Cerebellar cortex (tissue), 1 donor: ENCODE measurements at regions not wholly inside any gene's neighbourhood (a gene's known extent, or its start where the extent isn't known, plus 50 kb on each side); places are given as distances from the start of the nearest gene placed in this dataset.
"Not testable (repeated sequence)": the region's sequence is repeated elsewhere in the genome, so short reads cannot be mapped to it uniquely, and the experiment has no call there.

Experiments
- DNase-seq: peaks from one replicate; pipeline ENCODE4 v3.0.0-alpha.2; 2015; ENCODE audit warnings: low spot score

GRCh38 chr17:30712859-30713258 is 111.6 kb downstream of the CRLF3 start:
- DNase-seq: not testable (repeated sequence)

DNA sequence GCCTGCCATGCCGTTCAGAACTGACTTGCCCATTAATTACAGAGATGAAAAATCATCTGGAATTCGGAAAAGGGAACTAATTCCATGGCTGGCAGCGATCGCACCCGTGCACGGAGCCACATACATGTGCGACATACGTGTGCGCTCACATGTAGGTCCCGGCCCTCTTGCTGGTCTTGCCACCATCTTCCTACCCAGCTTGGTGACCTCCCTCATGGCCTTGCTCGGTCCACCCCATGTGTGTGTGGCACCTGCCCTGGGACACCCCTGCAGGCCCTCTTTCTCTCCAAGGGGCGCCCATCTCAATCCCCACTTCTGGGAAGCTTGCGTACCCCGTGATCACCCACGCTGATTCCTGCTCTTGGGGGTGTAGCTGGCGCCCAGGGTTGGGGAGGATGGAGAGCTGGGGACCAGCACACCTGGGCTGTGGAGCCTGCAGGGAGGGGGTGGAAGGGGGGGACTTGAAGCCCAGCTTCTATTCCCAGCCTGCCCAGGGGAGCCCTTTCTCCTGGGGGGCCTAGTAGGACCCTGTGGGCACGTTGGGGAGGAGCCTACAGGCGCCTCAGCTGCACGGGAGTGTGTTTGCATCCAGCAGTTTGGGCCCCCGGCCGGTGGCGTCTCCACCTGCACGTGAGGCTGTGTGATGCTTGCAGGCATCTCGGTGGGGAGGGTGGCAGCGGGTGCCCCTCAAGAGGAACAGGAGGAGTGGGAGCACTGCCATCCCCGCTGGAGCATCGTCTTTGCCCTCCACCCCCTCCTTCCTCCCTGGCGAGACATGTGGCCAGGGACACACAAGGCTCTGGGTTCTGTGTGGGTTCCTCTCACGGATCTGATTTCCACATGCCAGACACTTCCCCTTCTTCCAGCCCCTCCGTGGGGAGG is 112.6 kb downstream of the CRLF3 start:
- DNase-seq: not testable (repeated sequence)

GRCh38 chr17:30711176-30711575 is 113.3 kb downstream of the CRLF3 start:
- DNase-seq: not testable (repeated sequence)

GRCh38 chr17:30710276-30711088 is 114.0 kb downstream of the CRLF3 start:
- not testable (repeated sequence) for DNase-seq

GRCh38 chr17:30709561-30710275 is 114.8 kb downstream of the CRLF3 start:
- peak; percentile 39 for DNase-seq

- DNase-seq: not testable (repeated sequence)
Measured at GRCh38 chr17:30709096-30709495, 115.4 kb downstream of the CRLF3 start.

DNA sequence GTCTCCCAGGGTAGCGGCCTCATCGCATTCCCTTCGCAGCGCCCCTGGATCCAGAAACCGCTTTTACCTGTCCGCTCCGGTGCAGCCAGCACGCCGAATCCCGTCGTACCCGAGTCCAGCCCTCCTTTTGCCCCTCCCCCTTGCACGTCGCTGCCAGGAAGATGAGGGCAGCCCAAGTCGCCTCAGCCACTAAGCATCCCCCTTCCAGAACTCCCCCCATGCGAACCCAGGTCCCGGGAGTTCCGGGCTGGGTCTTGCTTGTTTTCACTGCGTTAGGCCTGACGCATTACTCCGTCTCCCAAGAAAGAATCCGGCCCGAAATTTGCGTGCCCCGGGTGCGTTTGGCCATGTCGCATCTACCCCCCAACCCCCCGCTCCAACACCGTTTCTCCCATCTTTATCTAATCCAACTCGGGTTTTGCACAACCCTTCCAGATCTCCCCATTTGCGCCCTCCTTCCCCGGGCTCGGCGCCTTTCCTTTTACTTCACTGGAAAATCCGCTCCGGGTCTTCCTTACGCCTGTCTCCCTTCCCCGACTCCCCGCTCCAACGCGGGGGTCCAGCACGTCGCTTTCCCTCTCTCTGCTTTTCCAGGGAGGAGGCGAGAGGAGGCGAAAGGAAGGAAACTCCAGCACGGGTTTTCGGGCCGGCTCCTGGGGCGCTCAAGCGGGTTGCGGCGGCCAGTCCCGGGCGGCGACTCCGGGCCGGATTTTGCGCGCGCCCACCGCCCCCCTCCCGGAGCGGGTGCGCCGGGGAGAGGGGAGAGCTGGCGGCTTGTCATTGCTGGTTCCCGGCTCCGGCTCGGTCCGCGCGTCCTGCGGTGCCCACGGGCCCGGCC is 116.0 kb downstream of the CRLF3 start:
- DNase-seq: peak; percentile 96

DNA sequence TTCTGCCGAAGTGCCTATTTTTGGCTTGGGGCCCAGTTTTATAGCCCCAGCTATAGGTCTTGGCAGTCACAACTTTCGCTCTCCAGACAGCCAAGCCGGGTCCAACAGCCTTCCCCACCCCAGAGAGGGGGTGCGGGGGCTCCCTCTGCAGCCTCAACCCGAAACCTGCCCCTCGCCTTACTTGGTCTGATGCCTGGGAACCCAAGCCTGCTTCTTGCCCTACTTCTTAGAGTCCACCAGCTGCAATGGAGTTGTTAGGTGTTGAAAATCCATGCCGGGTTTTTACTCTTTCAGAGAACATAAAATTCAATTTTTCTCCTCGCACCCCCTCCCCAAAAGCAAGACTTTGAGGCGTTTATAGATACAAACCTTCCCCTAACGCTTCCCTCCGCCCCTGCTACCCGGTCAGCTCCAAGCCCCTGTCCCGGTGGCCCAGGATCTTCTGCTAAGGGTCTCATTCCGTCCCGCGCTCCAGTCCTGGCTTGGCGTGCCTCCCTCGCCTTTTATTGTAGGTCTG is 116.7 kb downstream of the CRLF3 start:
- peak; percentile 73 for DNase-seq

GRCh38 chr17:30706461-30707335 is 117.8 kb downstream of the CRLF3 start:
- not testable (repeated sequence) for DNase-seq

GRCh38 chr17:30706004-30706403 is 118.5 kb downstream of the CRLF3 start:
- not testable (repeated sequence) for DNase-seq

GRCh38 chr17:30701498-30701989 is 122.9 kb downstream of the CRLF3 start:
- DNase-seq: no peak

DNA sequence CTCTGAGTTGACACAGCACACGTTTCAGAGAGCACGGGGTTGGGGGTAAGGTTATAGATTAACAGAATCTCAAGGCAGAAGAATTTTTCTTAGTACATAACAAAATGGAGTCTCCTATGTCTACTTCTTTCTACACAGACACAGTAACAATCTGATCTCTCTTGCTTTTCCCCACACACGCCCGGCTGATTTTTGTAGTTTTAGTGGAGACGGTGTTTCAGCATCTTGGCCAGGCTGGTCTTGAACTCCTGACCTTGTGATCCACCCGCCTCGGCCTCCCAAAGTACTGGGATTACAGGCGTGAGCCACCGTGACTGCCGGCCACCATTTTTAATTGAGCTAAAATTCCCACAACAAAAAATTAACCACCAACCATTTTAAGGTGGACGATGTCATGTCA is 123.7 kb downstream of the CRLF3 start:
- not testable (repeated sequence) for DNase-seq

GRCh38 chr17:30697619-30698460 is 126.7 kb downstream of the CRLF3 start:
- DNase-seq: peak; percentile 43

DNA sequence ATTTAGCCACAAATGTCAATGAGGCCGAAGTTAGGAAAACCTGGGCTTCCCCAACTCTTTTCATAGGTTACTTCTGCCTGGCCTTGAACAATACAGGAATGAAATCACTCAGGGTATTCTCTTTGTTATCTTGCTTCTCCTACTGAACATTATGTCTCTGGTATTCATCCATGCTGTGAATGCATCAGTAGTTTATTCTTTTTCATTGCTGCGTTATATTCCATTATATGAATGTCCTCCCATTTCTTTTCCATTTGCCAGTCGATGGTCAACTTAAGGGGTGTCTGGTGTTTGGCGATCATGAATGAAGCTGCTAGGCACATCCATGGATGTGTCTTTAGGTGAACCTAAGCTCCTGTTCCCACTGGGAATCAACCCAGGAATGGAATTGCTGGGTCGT is 128.3 kb downstream of the CRLF3 start:
- DNase-seq: no peak

- not testable (repeated sequence) for DNase-seq
Measured at GRCh38 chr17:30695265-30695811, 129.2 kb downstream of the CRLF3 start.

DNA sequence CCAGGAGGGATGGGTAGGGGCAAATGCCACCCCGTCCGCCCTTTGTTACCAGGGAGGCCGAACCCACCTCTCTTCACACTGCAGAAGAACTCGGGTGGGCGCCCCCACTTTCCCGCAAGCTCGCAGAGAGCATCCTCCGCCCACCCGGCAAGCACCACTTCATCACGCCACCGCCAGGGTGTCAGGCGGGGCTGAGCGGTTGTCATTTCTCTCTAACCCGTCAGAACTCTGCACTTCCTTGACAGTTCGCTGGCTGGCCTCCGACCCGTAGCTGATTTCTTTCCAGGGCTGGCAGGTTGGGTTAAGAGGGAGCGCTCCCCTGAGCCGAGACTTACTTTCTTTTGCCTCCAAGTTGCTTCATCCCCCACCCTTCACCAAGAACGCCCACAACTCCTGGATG is 130.7 kb downstream of the CRLF3 start:
- DNase-seq: not testable (repeated sequence)

DNA sequence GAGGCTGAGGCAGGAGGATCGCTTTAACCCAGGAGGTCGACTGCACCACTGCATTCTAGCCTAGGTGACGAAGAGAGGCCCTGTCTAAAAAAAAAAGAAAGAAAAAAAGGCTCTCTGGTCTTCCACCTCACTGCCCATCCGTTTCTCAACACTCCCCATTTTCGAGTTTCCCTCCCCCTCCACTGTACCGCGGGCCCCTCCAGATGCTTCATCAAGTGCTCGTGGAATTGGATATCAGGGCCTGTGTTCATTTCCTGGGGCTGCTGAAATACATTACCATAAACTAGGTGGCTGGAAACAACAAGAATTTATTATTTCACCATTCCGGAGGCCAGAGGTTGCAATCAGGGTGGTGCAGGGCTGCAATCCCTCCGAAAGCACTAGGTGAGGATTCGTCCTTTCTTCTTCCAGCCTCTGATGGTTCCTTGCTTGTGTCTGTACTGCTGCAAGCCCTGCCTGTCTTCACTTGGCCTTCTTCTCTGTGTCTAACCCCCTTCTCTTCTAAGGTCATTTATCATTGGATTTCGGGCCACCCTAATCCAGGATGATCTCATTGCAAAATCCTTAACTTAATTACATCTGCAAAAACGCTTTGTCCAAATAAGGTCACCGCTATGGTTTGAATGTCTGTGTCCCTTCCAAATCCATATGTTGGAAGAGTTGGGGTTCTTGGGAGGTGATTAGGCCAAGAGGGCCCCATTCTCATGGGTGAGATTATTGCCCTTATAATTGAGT is 135.1 kb downstream of the CRLF3 start:
- not testable (repeated sequence) for DNase-seq
